Superior temporal gyrus (tissue), 1 donor: ENCODE measurements at regions not wholly inside any gene's neighbourhood (a gene's known extent, or its start where the extent isn't known, plus 50 kb on each side); places are given as distances from the start of the nearest gene placed in this dataset.
"Not testable (repeated sequence)": the region's sequence is repeated elsewhere in the genome, so short reads cannot be mapped to it uniquely, and the experiment has no call there.

ENCODE experiments used
- DNase-seq: peaks from one replicate; pipeline ENCODE4 v3.0.0-alpha.2; 2016; ENCODE audit errors: extremely low spot score

DNA sequence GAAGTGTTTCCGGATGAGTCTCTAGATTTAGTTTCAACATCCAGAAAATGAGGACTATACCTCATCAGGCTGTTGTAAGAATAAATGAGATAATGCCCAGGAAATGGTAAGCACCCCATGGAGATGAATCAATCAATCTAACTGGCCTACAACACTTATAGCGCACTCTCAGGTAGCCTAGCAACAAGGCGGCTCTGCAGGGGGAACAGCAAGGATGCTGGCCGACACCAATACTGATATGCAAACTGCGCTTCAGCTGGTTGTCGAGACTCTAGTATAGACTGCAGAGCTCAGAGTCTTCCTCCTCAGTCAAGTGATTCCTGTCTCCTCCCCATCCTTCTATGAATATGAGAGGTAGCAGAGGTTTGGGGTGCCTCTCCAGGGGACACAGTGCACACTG lies 218.8 kb upstream of the WWC1 start:
- no peak for DNase-seq

DNA sequence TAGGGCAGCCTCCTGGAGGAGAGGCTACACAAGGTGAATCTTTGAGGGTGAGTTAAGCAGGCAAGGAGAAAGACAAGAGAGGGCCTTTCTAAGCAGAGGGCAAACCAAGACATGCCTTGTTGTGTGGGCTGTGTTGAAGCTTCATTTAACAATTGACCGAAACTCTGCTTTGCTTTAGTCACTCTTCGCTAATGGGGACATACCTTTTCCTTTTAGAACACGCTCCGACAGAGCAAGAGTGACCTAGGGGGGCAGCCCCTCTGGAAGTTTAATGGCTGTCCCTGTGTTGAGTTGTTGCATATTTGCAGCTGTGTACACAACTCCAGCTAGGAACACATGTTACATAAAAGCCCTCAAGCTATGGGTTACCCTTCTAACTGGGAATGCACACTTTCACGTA lies 218.1 kb upstream of the WWC1 start:
- no peak for DNase-seq

DNA sequence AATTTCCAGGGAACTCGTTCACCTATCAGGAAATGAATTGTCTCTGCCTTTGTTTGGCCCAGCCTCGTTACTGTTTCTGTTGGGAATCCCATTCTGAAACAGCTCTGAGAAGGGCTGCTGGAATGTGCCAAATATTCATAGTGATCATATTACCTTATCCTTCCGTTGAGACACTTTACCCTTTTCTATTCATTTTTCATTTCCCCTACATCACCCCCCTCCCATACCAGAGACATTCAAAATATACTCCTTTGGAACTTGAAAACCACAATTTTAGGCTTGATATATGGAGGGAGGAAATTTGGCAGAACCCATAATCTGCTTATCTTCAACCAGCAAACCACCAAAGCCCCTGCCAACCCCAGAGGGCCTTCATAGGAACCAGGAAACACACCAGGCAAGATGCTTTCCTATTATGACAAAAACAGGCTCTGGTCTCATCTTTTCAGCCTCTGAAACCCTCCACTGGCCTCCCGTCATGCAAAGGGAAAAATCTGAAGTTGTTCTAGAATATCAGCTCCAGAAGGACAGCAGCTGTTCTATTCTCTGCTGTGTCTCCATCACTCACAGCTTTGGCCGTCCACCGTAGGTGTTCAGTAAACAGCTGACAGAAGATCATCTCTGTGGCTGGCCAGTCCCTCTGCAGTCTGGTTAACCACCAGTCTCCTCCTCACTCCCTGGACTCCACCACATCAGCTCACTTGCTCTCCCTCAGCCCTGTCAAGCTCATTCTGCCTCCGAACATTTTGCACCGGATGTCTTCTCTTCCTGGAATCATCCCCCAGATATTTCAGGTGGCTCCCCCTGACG lies 217.2 kb upstream of the WWC1 start:
- no peak for DNase-seq

GRCh38 chr5:168075387-168075786 lies 216.1 kb upstream of the WWC1 start:
- DNase-seq = no peak

- no peak for DNase-seq
Measured at GRCh38 chr5:168076561-168076991, 214.9 kb upstream of the WWC1 start.

DNA sequence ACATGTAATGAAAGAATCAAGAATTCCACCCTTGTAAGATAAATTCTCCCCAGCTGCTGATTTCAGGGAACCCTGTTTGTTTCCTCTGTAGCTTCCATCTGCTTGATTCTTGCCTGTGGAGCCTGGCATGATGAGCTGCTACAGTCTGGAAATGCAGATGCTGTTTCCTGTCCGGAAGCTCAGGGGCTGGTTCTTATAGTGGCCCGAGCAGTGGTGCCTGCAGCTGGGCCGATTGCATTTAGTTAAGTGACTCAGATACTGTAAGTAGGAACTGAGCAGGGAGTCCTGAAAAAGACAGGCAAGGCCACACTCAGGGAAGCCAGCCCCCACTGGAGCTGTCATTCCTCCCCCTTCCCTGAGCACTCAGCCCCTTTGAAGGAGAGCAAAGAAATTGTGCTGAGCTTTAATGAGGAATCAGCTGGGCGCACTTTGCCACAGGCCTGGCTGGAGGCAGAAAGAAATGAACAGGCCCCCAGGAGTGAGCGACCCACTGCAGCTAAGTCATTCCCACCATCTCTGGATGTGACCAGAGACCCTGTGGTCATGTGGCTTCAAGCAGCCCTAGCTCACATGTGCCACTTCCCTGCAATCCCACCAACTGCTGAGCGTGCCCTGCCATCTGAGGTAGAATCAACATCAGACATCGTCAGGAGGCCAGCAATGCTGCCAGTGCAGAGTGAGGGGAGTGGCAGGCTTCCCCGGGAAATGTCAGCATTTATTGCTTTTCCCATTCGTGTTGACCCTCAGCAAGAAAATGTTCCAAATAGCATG lies 206.0 kb upstream of the WWC1 start:
- DNase-seq = no peak

GRCh38 chr5:168086104-168086610 lies 205.3 kb upstream of the WWC1 start:
- no peak for DNase-seq

DNA sequence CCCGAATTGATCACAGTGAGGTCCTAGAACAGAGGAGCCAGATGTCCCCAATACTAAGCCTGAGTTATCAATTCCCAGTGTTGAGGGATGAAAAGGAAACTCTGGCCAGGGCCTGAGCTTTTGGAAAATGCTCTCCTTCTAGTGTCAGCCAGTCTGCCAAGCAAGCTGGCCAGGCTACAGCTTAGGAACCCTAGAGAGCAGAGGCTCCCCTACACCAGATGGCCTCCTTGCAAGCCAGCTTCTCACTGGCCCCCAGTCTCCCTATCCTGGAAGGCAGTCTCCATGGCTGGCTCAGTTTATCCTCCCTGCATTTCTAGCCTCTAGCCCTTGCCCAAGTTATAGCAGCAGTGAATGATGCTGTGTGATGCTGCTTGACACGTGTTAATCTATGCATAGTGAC lies 204.7 kb upstream of the WWC1 start:
- DNase-seq = no peak

DNA sequence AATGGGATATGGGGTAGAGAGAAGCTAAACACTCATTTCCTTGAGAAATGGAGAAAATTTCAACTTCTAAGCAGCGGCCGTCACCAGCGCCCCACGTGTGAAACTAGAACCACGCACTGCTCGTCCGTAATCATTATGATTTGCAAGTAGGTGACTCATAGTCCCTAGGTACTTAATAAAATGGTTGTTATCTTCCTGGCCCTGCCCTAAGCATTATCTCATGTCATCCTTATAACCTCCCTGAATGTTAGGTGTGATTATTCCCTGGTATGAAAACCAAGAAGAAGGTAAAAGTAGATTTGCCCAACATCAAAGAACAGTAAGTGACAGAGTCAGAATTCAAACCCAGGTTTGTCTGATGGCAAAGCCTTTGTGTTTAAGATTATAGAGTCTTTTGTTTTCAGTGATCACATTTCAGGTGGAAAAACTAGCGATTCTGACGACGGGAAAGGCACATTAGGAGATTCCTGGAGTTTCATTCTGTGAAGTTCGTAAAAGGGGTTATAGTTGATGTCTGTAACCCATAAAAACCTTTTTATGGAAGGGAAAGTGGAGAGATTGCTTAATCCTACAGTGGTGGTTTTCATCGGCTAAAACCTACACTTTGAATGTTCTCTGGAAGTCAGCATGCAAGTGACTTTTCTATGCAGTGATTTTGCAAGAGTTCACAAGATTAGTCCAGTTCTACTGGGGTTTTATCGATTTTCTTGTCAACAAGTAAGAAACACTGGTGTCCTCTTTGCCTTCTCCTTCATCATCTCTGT lies 202.9 kb upstream of the WWC1 start:
- DNase-seq = no peak

DNA sequence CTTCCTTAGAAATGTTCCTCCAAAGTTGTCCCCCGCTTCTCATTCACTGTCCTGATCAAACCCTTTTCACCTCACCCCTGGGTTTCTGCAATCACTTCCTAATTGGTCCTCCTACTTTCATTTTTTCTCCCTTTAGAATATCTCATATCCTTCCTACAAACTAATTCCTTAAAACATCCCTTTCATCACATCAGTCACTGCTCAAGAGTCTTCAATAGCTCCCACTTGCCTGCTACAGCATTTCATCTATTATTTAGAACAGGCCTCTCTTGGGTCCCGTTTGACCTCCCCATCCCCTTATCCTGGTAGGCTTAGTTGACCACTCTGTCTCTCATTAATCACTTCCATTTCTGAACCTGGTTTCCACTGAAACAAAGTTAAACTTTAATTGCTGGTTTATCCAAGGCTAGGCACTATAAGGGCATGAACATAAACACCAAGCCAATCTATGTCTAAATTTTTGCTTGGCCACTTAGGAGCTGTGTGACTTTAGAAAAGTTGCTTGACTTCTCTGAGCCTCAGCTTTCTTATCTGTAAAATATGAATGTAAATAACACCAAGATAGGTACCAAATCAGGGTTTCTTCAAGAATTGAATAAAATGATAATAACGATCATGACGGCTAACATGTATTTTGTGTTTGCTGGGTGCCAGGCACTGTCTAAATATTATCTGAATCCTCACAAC lies 202.1 kb upstream of the WWC1 start:
- no peak for DNase-seq

- no peak for DNase-seq
Measured at GRCh38 chr5:168092209-168093185, 198.9 kb upstream of the WWC1 start.

- DNase-seq = no peak
Measured at GRCh38 chr5:168093200-168093910, 198.1 kb upstream of the WWC1 start.

- DNase-seq = no peak
Measured at GRCh38 chr5:168096525-168096924, 194.9 kb upstream of the WWC1 start.

GRCh38 chr5:168097876-168098653 lies 193.4 kb upstream of the WWC1 start:
- DNase-seq = no peak

- DNase-seq = no peak
Measured at GRCh38 chr5:168101352-168101751, 190.1 kb upstream of the WWC1 start.

DNA sequence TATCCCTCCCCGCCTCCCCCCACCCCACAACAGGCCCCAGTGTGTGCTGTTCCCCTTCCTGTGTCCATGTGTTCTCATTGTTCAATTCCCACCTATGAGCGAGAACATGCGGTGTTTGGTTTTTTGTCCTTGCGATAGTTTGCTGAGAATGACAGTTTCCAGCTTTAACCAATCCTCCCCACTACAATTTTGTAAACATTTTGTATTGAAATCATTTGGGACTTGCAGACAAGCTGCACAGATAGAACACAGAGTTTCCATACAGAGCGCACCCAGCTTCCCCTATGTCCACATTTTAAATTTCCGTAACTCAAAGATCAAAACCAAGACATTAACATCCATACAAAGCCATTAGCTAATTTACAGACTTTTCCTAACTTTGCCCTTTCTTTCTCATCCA lies 188.4 kb upstream of the WWC1 start:
- not testable (repeated sequence) for DNase-seq

DNA sequence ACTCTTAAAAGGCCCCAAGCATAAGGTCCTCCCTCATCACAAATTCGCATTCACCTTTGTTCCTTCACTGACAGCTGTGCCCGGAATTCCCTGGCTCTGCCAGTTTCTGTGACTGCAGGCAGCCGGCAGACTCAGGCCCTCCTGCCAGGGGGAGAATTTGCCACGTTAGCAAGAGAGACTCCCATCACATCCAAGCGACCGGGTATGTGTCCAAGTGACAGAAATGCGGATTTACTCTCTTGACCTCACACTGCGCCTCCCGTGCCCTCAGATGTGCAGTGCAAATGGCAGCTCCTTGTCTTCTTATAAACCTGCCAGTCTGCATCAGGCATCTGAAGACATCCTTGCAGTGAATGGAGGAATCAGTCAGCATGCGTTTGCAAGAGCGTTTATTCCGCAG lies 187.1 kb upstream of the WWC1 start:
- no peak for DNase-seq

- DNase-seq = no peak
Measured at GRCh38 chr5:168104811-168105481, 186.5 kb upstream of the WWC1 start.
